Lung (tissue), 11 donors: ENCODE measurements at regions not wholly inside any gene's neighbourhood (a gene's known extent, or its start where the extent isn't known, plus 50 kb on each side); places are given as distances from the start of the nearest gene placed in this dataset.

Experiments used
- ATAC-seq: fragments of 200-7000 bp; cut with Tn5 transposase; one replicate; pipeline ENCODE4 v1.9.1; 2020; ENCODE audit warnings: moderate number of reproducible peaks; ENCODE audit not compliant: insufficient read depth, low FRiP score
- DNase-seq, 3 donors: peaks; one replicate each; pipeline ENCODE4 v3.0.0-alpha.2; 2013 to 2017
- H3K27ac ChIP-seq, 2 donors: one replicate each; pipeline ENCODE4 v1.5.1; 2013; ENCODE audit warnings: mild to moderate bottlenecking in 2 of 2, moderate library complexity in 2 of 2, control low read depth in 1 of 2, inconsistent platforms in 1 of 2, low read depth in 1 of 2, low read length in 1 of 2
- H3K27me3 ChIP-seq, 3 donors: one replicate each; pipeline ENCODE4 v1.5.1; 2013; ENCODE audit warnings: low read length in 2 of 3; ENCODE audit not compliant: control insufficient read depth in 3 of 3, insufficient read depth in 3 of 3
- H3K36me3 ChIP-seq, 4 donors: one replicate each; pipeline ENCODE4 v1.5.1; 2013; ENCODE audit warnings: low read length in 4 of 4, mild to moderate bottlenecking in 1 of 4, moderate library complexity in 1 of 4; ENCODE audit not compliant: control insufficient read depth in 4 of 4, insufficient read depth in 4 of 4
- H3K4me1 ChIP-seq, 5 donors: one replicate each; pipeline ENCODE4 v1.5.1; 2013; ENCODE audit warnings: low read length in 5 of 5, mild to moderate bottlenecking in 2 of 5, moderate library complexity in 1 of 5; ENCODE audit not compliant: control insufficient read depth in 5 of 5, insufficient read depth in 5 of 5
- H3K4me3 ChIP-seq: one replicate; pipeline ENCODE4 v1.5.1; 2013; ENCODE audit warnings: mild to moderate bottlenecking, control low read depth, moderate library complexity
- H3K9ac ChIP-seq, 2 donors: one replicate each; pipeline ENCODE4 v1.5.1; 2013; ENCODE audit warnings: low read length in 2 of 2, control low read depth in 1 of 2; ENCODE audit not compliant: insufficient read depth in 1 of 2
- H3K9me3 ChIP-seq, 4 donors: one replicate each; pipeline ENCODE4 v1.5.1; 2013; ENCODE audit warnings: low read length in 3 of 4, mild to moderate bottlenecking in 1 of 4, moderate library complexity in 1 of 4; ENCODE audit not compliant: control insufficient read depth in 4 of 4, insufficient read depth in 3 of 4
- WGBS, 2 donors: extraction: QIAGEN DNeasy Blood & Tissue Kit; methylation state at CpG; one replicate each; pipeline ENCODE4 v1.1.7; 2013; 5-methylcytosine and 5-hydroxymethylcytosine counted together
- TF ChIP-seq, protein P1 (sequence below): IDR thresholded peaks from 2 replicates; pipeline ENCODE4 v1.5.1; 2012; ENCODE audit warnings: mild to moderate bottlenecking; ENCODE audit errors: control extremely low read depth, extremely low read depth
- donor health status: control.
- donor health status: control.
- donor health status: Bipolar disorder and iron deficiency.
- donor health status: healthy.
- donor health status: DM: yes; HTN: yes; CAD: no.

GRCh38 chr20:48425817-48426612 is 401.8 kb downstream of the PREX1 start:
- Histone ChIP-seq H3K36me3 (no peaks in the 10 kb centered on the region), H3K9ac (no peak overlapping the region), H3K4me1 (no peaks in the 10 kb centered on the region), H3K27ac (no peak overlapping the region), H3K9me3 (peaks cover 0 to 2% (median 0%) of the 10 kb centered on the region in 4 donors), H3K27me3 (peaks cover 0 to 6% (median 4%) of the 10 kb centered on the region in 3 donors), H3K4me3 (no peak overlapping the region)
- TF ChIP-seq, protein P1, sequence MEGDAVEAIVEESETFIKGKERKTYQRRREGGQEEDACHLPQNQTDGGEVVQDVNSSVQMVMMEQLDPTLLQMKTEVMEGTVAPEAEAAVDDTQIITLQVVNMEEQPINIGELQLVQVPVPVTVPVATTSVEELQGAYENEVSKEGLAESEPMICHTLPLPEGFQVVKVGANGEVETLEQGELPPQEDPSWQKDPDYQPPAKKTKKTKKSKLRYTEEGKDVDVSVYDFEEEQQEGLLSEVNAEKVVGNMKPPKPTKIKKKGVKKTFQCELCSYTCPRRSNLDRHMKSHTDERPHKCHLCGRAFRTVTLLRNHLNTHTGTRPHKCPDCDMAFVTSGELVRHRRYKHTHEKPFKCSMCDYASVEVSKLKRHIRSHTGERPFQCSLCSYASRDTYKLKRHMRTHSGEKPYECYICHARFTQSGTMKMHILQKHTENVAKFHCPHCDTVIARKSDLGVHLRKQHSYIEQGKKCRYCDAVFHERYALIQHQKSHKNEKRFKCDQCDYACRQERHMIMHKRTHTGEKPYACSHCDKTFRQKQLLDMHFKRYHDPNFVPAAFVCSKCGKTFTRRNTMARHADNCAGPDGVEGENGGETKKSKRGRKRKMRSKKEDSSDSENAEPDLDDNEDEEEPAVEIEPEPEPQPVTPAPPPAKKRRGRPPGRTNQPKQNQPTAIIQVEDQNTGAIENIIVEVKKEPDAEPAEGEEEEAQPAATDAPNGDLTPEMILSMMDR = no peak
- ATAC-seq (no peak), DNase-seq (no peak)
- WGBS, 2 donors = 56 to 67% methylated on average over 8 to 9 of the region's 9 CpGs

DNA sequence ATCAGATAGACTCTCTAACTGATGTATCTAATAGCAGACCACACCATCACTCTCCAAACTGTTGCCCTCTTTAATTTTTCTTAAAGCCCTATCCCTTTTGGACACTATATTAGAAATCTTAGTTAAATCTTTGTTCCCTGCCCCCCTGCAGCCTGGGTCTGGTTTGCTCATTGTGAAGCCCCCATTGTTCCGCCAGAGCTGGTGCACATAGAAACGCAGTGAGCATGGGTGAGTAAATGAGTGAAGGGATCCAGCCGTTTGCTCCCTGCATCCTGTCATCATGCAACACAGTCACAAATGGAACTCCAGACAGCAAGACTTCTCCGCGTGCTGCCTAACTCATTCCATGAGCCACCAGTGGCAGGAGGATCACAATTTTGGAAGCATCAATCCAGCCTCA is 402.5 kb downstream of the PREX1 start:
- Histone ChIP-seq H3K9me3 (peaks cover 0 to 2% (median 0%) of the 10 kb centered on the region in 4 donors), H3K4me3 (no peak overlapping the region), H3K27me3 (peaks cover 0 to 6% (median 4%) of the 10 kb centered on the region in 3 donors), H3K36me3 (no peaks in the 10 kb centered on the region), H3K27ac (no peak overlapping the region), H3K9ac (no peak overlapping the region), H3K4me1 (no peaks in the 10 kb centered on the region)
- no peak for ATAC-seq
- DNase-seq = no peak
- TF ChIP-seq, protein P1 = no peak
- 63 to 64% methylated on average over 5 of the region's 5 CpGs for WGBS, 2 donors

DNA sequence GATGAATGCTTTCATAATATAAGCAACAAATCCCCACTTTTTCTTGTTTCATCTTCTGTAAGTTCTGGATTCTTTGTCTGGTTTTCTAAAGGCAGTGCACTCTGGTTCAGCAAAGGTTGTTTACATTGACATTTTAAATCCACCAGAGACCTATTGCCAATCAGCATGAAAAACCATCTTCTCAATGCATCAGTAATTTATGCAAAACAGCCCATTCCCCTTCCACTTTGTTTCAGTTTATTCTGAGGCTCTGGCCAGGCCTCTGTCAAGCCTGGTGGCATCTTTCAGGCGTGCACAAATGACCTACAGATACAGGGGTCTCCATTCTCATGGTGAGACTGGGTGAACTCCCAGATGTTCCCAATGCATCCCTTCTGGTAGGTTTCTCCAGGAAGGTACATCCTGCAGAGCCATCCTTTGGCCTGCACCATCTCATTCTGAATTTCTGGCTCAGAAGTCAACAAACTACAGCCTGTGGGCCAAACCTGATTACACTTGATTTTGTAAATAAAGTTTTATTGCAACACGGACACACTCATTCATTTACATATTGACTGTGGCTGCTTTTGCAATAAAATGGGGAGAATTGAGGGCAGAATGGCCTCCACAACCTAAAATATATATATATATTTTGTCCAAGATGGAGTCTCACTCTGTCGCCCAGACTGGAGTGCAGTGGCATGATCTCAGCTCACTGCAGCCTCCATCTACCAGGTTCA is 405.4 kb downstream of the PREX1 start:
- Histone ChIP-seq H3K4me1 (no peaks in the 10 kb centered on the region), H3K36me3 (no peaks in the 10 kb centered on the region), H3K9ac (no peak overlapping the region), H3K27me3 (peaks cover 0 to 6% (median 3%) of the 10 kb centered on the region in 3 donors), H3K27ac (no peak overlapping the region), H3K4me3 (no peak overlapping the region), H3K9me3 (peaks cover 0 to 2% (median 0%) of the 10 kb centered on the region in 4 donors)
- no peak for ATAC-seq
- TF ChIP-seq, protein P1 = no peak
- DNase-seq = no peak
- 88 to 96% methylated on average over 3 of the region's 3 CpGs for WGBS, 2 donors
